WTC11 (cell line): ENCODE measurements at regions not wholly inside any gene's neighbourhood (a gene's known extent, or its start where the extent isn't known, plus 50 kb on each side); places are given as distances from the start of the nearest gene placed in this dataset.

Experiments
- ATAC-seq: fragments of 200-7000 bp; cut with Tn5 transposase; 2 replicates; pipeline ENCODE4 v1.10.0; 2021; ENCODE audit warnings: mild to moderate bottlenecking, moderate library complexity
- CTCF ChIA-PET: fragments of 300-600 bp; sonication (Branson Sonifier 250); formaldehyde crosslinking; loops from one replicate; lab custom pipeline; 2021; ENCODE audit warnings: antibody characterized with exemption; lab: Charles Lee
- POLR2A ChIA-PET: fragments of 350-600 bp; sonication (Branson Sonifier 250); formaldehyde crosslinking; loops from one replicate; lab custom pipeline; 2021; ENCODE audit warnings: antibody characterized with exemption; lab: Charles Lee
- DNase-seq: peaks from one replicate; pipeline ENCODE4 v3.0.0; 2021; ENCODE audit warnings: low spot score
- H3K27ac Mint-ChIP-seq: 2 replicates; pipeline ENCODE4 v1.8.0; 2021; ENCODE audit warnings: mixed read lengths
- H3K27me3 Mint-ChIP-seq: 2 replicates; pipeline ENCODE4 v1.8.0; 2021; ENCODE audit warnings: low read depth, mild to moderate bottlenecking, moderate library complexity, mixed read lengths
- H3K36me3 Mint-ChIP-seq: 2 replicates; pipeline ENCODE4 v1.8.0; 2021; ENCODE audit warnings: mixed read lengths
- H3K4me1 Mint-ChIP-seq: 2 replicates; pipeline ENCODE4 v1.8.0; 2022; ENCODE audit warnings: mixed read lengths
- H3K4me3 Mint-ChIP-seq: 2 replicates; pipeline ENCODE4 v1.8.0; 2021; ENCODE audit warnings: mild to moderate bottlenecking, moderate library complexity, mixed read lengths
- H3K9me3 Mint-ChIP-seq: 2 replicates; pipeline ENCODE4 v1.8.0; 2021; ENCODE audit warnings: mixed read lengths
- CBFB ChIP-seq: sonication (generic); formaldehyde crosslinking; IDR thresholded peaks from 2 replicates; pipeline ENCODE4 v1.8.1; 2022; ENCODE audit warnings: mild to moderate bottlenecking, low read depth, missing genetic modification reagents
- CREB1 ChIP-seq: sonication (generic); formaldehyde crosslinking; IDR thresholded peaks from 2 replicates; pipeline ENCODE4 v1.8.0; 2023; ENCODE audit warnings: mild to moderate bottlenecking, missing genetic modification reagents
- GABPB1 ChIP-seq: sonication (generic); formaldehyde crosslinking; IDR thresholded peaks from 2 replicates; pipeline ENCODE4 v1.8.1; 2023; ENCODE audit warnings: mild to moderate bottlenecking, missing genetic modification reagents
- HMGA2 ChIP-seq: fragments of 250-450 bp; sonication (Bioruptor Pico); IDR thresholded peaks from 2 replicates; pipeline ENCODE4 v1.4.0; 2021; ENCODE audit warnings: mild to moderate bottlenecking, moderate library complexity
- JAZF1 ChIP-seq: fragments of 250-450 bp; sonication (Bioruptor Pico); IDR thresholded peaks from 2 replicates; pipeline ENCODE4 v1.9.0; 2021; ENCODE audit warnings: moderate library complexity, mild to moderate bottlenecking, inconsistent platforms
- KAT7 ChIP-seq: sonication (generic); formaldehyde crosslinking; IDR thresholded peaks from 2 replicates; pipeline ENCODE4 v1.8.1; 2023; ENCODE audit warnings: missing genetic modification reagents, mild to moderate bottlenecking, borderline replicate concordance
- NR3C1 ChIP-seq: sonication (generic); formaldehyde crosslinking; conservative IDR thresholded peaks from 2 replicates; pipeline ENCODE4 v1.8.1; 2023; ENCODE audit warnings: low read depth, mild to moderate bottlenecking, missing genetic modification reagents
- SP1 ChIP-seq: sonication (generic); formaldehyde crosslinking; conservative IDR thresholded peaks from 2 replicates; pipeline ENCODE4 v1.8.1; 2022; ENCODE audit warnings: missing genetic modification reagents
- TEAD1 ChIP-seq: sonication (generic); formaldehyde crosslinking; IDR thresholded peaks from 2 replicates; pipeline ENCODE4 v1.8.0; 2022; ENCODE audit warnings: mild to moderate bottlenecking, missing genetic modification reagents
- TEAD4 ChIP-seq: sonication (generic); formaldehyde crosslinking; IDR thresholded peaks from 2 replicates; pipeline ENCODE4 v1.8.0; 2022; ENCODE audit warnings: mild to moderate bottlenecking, missing genetic modification reagents
- ZNF416 ChIP-seq: fragments of 250-450 bp; sonication (Bioruptor Pico); IDR thresholded peaks from 2 replicates; pipeline ENCODE4 v1.9.0; 2021; ENCODE audit warnings: mild to moderate bottlenecking, inconsistent platforms
- ZNF671 ChIP-seq: fragments of 250-450 bp; sonication (Bioruptor Pico); IDR thresholded peaks from 2 replicates; pipeline ENCODE4 v1.8.0; 2021; ENCODE audit warnings: mild to moderate bottlenecking
- TF ChIP-seq, protein P1 (sequence below): sonication (generic); formaldehyde crosslinking; conservative IDR thresholded peaks from 2 replicates; pipeline ENCODE4 v1.8.1; 2023; ENCODE audit warnings: mild to moderate bottlenecking, low read depth, missing genetic modification reagents, moderate library complexity
- TF ChIP-seq, protein P2 (sequence below): sonication (generic); formaldehyde crosslinking; IDR thresholded peaks from 2 replicates; pipeline ENCODE4 v1.8.1; 2023; ENCODE audit warnings: mild to moderate bottlenecking, missing genetic modification reagents, moderate library complexity
- TF ChIP-seq, protein P3 (sequence below): sonication (generic); formaldehyde crosslinking; IDR thresholded peaks from 2 replicates; pipeline ENCODE4 v1.8.0; 2023; ENCODE audit warnings: missing genetic modification reagents, mild to moderate bottlenecking, borderline replicate concordance
- TF ChIP-seq, protein P4 (sequence below): sonication (generic); formaldehyde crosslinking; IDR thresholded peaks from 2 replicates; pipeline ENCODE4 v1.8.0; 2022; ENCODE audit warnings: mild to moderate bottlenecking, missing genetic modification reagents
- TF ChIP-seq, protein P5 (sequence below): sonication (generic); formaldehyde crosslinking; IDR thresholded peaks from 2 replicates; pipeline ENCODE4 v1.8.0; 2022; ENCODE audit warnings: mild to moderate bottlenecking, missing genetic modification reagents

DNA sequence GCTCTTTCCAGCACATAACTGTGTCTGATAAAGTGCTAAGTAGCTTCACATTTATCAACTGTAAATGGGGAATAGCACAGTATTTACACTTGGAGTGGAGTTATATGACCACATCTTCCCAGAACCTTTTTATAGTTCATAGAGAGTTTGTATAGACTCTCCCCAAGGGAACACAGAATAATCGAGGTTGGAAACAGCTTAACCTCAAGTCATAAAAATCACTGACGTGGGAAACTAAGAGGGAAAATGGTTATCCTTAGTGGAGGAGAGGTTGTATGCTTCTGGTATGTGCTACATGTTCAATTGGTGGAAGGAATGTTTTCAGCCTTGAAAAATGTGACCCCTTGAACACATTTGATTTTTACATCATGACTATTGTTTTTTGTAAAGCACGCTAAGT is 167.9 kb upstream of the KIAA1217 start:
- Mint-ChIP-seq H3K4me3 (no peak overlapping the region), H3K27me3 (no peaks in the 10 kb centered on the region), H3K27ac (no peak overlapping the region), H3K4me1 (peaks cover 9% of the 10 kb centered on the region), H3K36me3 (no peaks in the 10 kb centered on the region), H3K9me3 (no peaks in the 10 kb centered on the region)
- ChIA-PET CTCF (no interaction called here), POLR2A (no interaction called here)
- TF ChIP-seq CBFB (CRISPR knock-in tag): no peak
- ATAC-seq: no peak
- DNase-seq: no peak

DNA sequence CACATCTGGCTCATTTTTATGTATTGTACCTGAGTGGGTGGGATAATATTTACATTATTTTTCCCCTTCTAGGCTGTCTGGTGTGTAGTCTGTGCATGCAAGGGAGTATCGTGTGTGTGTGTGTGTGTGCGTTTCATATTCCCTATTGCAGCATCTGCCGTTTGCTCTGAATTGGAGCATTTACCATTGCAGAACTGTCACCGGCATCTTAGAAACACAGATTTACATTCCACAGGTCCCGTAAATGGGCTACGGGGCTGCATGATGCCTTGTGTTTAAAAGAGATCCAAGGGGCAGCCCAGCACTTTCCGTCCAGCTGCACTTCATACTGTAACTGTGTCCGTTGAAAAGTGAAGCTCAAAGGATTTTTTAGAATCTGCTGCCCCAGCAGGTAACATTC is 167.1 kb upstream of the KIAA1217 start:
- H3K4me1 Mint-ChIP-seq: peaks cover 9% of the 10 kb centered on the region

DNA sequence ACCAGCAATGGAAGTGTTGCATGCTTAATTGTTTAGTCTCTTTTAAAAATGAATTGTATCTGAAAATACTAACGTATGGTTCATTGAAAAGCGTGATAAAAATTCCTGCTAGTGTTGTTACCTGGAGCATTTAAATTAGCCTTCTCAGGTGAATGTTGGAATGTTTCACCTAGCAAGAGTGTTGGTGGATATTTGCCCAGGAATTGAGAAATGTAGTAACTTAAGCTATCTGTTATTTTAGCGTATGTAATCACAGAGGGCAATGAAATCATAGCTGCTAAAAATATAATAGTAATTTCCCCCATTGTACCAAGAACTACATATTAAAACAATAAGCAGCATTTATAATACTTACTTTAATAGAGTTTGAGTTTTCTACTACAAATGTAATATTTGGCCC is 166.1 kb upstream of the KIAA1217 start:
- DNase-seq: no peak
- peaks cover 9% of the 10 kb centered on the region for H3K4me1 Mint-ChIP-seq
- ATAC-seq: no peak
- no peaks in the 10 kb centered on the region for H3K36me3 Mint-ChIP-seq
- TF ChIP-seq, protein P1, sequence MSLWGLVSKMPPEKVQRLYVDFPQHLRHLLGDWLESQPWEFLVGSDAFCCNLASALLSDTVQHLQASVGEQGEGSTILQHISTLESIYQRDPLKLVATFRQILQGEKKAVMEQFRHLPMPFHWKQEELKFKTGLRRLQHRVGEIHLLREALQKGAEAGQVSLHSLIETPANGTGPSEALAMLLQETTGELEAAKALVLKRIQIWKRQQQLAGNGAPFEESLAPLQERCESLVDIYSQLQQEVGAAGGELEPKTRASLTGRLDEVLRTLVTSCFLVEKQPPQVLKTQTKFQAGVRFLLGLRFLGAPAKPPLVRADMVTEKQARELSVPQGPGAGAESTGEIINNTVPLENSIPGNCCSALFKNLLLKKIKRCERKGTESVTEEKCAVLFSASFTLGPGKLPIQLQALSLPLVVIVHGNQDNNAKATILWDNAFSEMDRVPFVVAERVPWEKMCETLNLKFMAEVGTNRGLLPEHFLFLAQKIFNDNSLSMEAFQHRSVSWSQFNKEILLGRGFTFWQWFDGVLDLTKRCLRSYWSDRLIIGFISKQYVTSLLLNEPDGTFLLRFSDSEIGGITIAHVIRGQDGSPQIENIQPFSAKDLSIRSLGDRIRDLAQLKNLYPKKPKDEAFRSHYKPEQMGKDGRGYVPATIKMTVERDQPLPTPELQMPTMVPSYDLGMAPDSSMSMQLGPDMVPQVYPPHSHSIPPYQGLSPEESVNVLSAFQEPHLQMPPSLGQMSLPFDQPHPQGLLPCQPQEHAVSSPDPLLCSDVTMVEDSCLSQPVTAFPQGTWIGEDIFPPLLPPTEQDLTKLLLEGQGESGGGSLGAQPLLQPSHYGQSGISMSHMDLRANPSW (CRISPR knock-in tag): no peak
- TF ChIP-seq KAT7 (CRISPR knock-in tag) (no peak), SP1 (CRISPR knock-in tag) (no peak), GABPB1 (no peak), JAZF1 (CRISPR knock-in tag) (no peak), ZNF671 (CRISPR knock-in tag) (no peak), ZNF416 (CRISPR knock-in tag) (no peak)
- H3K4me3 Mint-ChIP-seq: no peak overlapping the region
- POLR2A ChIA-PET: no interaction called here
- H3K27me3 Mint-ChIP-seq: no peaks in the 10 kb centered on the region
- no peak overlapping the region for H3K27ac Mint-ChIP-seq
- CTCF ChIA-PET: no interaction called here
- H3K9me3 Mint-ChIP-seq: no peaks in the 10 kb centered on the region

More for the DNA sequence above, 167.1 kb upstream of the KIAA1217 start:
- no peak for ATAC-seq
- H3K27ac Mint-ChIP-seq: no peak overlapping the region
- no peak overlapping the region for H3K4me3 Mint-ChIP-seq
- DNase-seq: no peak
- H3K9me3 Mint-ChIP-seq: no peaks in the 10 kb centered on the region
- CTCF ChIA-PET: no interaction called here
- POLR2A ChIA-PET: no interaction called here
- H3K36me3 Mint-ChIP-seq: no peaks in the 10 kb centered on the region
- H3K27me3 Mint-ChIP-seq: no peaks in the 10 kb centered on the region
- TF ChIP-seq, protein P2, sequence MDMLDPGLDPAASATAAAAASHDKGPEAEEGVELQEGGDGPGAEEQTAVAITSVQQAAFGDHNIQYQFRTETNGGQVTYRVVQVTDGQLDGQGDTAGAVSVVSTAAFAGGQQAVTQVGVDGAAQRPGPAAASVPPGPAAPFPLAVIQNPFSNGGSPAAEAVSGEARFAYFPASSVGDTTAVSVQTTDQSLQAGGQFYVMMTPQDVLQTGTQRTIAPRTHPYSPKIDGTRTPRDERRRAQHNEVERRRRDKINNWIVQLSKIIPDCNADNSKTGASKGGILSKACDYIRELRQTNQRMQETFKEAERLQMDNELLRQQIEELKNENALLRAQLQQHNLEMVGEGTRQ: no peak
- TF ChIP-seq NR3C1 (CRISPR knock-in tag): no peak
- TF ChIP-seq, protein P3, sequence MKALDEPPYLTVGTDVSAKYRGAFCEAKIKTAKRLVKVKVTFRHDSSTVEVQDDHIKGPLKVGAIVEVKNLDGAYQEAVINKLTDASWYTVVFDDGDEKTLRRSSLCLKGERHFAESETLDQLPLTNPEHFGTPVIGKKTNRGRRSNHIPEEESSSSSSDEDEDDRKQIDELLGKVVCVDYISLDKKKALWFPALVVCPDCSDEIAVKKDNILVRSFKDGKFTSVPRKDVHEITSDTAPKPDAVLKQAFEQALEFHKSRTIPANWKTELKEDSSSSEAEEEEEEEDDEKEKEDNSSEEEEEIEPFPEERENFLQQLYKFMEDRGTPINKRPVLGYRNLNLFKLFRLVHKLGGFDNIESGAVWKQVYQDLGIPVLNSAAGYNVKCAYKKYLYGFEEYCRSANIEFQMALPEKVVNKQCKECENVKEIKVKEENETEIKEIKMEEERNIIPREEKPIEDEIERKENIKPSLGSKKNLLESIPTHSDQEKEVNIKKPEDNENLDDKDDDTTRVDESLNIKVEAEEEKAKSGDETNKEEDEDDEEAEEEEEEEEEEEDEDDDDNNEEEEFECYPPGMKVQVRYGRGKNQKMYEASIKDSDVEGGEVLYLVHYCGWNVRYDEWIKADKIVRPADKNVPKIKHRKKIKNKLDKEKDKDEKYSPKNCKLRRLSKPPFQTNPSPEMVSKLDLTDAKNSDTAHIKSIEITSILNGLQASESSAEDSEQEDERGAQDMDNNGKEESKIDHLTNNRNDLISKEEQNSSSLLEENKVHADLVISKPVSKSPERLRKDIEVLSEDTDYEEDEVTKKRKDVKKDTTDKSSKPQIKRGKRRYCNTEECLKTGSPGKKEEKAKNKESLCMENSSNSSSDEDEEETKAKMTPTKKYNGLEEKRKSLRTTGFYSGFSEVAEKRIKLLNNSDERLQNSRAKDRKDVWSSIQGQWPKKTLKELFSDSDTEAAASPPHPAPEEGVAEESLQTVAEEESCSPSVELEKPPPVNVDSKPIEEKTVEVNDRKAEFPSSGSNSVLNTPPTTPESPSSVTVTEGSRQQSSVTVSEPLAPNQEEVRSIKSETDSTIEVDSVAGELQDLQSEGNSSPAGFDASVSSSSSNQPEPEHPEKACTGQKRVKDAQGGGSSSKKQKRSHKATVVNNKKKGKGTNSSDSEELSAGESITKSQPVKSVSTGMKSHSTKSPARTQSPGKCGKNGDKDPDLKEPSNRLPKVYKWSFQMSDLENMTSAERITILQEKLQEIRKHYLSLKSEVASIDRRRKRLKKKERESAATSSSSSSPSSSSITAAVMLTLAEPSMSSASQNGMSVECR (CRISPR knock-in tag): no peak
- TF ChIP-seq TEAD4: no peak
- no peak for TF ChIP-seq CREB1 (CRISPR knock-in tag)
- no peak for TF ChIP-seq HMGA2
- TF ChIP-seq, protein P4, sequence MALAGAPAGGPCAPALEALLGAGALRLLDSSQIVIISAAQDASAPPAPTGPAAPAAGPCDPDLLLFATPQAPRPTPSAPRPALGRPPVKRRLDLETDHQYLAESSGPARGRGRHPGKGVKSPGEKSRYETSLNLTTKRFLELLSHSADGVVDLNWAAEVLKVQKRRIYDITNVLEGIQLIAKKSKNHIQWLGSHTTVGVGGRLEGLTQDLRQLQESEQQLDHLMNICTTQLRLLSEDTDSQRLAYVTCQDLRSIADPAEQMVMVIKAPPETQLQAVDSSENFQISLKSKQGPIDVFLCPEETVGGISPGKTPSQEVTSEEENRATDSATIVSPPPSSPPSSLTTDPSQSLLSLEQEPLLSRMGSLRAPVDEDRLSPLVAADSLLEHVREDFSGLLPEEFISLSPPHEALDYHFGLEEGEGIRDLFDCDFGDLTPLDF: no peak
- TF ChIP-seq TEAD1 (CRISPR knock-in tag): no peak
- TF ChIP-seq, protein P5, sequence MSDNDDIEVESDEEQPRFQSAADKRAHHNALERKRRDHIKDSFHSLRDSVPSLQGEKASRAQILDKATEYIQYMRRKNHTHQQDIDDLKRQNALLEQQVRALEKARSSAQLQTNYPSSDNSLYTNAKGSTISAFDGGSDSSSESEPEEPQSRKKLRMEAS (CRISPR knock-in tag): no peak
- TF ChIP-seq, all 79 proteins: peak for 0
